ENCODE measurements at regions not wholly inside any gene's neighbourhood (a gene's known extent, or its start where the extent isn't known, plus 50 kb on each side); places are given as distances from the start of the nearest gene placed in this dataset.
"Not testable (repeated sequence)": the region's sequence is repeated elsewhere in the genome, so short reads cannot be mapped to it uniquely, and the experiment has no call there.

- no peak for DNase-seq
Observed at GRCh38 chr3:110246796-110247376, 824.7 kb upstream of the NECTIN3 start.

DNA sequence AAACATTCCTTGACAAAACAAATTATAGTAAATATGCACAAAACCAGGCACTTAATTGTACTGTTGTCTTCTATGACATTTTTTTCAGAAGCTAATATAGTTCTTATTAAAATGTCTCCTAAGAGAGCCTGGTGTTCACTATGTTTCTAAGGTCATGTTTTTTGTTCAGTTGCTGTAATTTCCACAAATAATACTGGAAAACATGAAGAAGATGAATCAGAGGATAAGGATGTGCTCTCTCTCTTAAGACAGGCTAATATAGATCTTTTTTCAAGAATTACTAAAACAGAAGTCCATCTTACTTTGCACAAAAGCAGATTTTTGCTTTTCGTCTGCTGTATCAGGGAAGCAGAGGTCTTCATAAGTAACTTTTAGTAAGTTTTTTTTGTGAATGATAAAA lies 823.0 kb upstream of the NECTIN3 start:
- no peak for DNase-seq

- no peak for DNase-seq
Observed at GRCh38 chr3:110253794-110254193, 817.8 kb upstream of the NECTIN3 start.

DNA sequence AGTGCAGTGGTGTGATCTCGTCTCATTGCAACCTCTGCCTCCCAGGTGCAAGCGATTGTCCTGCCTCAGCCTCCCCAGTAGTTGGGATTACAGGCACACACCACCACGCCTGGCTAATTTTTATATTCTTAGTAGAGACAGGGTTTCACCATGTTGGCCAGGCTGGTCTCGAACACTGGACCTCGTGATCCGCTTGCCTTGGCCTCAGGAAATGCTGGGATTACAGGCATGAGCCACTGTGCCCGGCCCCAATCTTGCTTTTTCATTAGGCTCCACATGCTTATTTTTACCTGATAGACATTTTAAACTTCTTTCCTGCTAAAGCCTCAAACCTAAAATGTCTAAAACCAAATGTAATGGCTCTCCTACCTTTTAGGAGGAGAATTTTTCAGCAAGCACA lies 817.0 kb upstream of the NECTIN3 start:
- no peak for DNase-seq

GRCh38 chr3:110261141-110261540 lies 810.5 kb upstream of the NECTIN3 start:
- no peak for DNase-seq

DNA sequence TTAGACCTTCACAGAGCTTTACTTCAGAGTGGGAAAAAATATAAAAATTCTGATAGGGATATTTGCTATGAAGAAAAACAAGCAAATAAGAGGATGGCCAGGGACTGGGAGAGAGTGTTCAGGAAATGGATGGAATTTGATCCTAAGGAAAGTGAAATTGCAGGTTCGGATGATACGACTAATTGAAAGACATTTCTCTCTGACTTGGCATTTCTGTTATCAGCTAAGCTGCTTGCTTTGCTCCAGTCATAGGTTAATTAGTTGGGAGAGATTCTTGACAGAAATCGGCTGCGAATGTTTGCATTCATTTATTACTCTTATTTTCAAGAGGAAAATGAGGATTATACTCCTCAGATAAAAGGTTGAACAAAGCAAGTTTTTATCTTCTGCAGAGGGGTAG lies 808.7 kb upstream of the NECTIN3 start:
- DNase-seq = no peak

DNA sequence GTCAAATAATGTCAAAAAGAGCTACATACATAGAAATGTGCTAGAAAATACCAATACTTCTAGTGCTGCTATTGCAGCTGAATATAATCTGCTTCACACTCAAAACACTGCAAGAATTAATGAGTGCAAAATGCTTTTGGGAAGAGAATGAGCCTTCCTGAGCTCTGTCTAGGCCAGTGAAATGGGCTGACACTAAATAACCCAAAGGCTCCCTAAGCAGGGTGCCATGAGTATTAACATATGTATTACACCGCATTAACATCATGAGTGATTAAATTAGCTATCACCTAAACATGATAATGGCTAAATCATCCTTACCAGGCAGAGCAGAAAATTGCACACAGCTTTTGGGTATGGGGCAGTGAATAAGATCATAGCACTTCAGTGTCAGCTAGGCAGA lies 806.3 kb upstream of the NECTIN3 start:
- DNase-seq = no peak

GRCh38 chr3:110267304-110267845 lies 804.2 kb upstream of the NECTIN3 start:
- no peak for DNase-seq

GRCh38 chr3:110272525-110272924 lies 799.1 kb upstream of the NECTIN3 start:
- no peak for DNase-seq

GRCh38 chr3:110291886-110292501 lies 779.6 kb upstream of the NECTIN3 start:
- no peak for DNase-seq

- DNase-seq = no peak
Observed at GRCh38 chr3:110293660-110294059, 778.0 kb upstream of the NECTIN3 start.

DNA sequence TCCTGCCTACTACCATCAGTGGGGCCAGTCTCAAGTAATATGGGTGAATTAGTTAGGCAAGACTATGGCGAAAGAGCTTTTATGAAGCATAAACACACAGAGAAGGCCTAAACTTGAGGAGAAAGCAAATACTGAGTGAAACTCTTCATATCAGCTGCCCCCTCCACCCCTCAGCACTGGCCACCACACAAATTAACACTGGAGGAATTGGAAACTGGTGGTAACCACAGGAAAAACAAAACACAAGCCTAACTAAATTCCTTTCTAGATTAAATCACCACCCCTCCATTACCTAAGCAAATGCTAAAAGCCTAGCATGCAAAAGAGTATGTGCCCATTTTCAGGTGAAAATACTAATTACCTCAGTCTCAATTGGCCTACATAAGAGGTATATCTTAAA lies 774.7 kb upstream of the NECTIN3 start:
- no peak for DNase-seq

DNA sequence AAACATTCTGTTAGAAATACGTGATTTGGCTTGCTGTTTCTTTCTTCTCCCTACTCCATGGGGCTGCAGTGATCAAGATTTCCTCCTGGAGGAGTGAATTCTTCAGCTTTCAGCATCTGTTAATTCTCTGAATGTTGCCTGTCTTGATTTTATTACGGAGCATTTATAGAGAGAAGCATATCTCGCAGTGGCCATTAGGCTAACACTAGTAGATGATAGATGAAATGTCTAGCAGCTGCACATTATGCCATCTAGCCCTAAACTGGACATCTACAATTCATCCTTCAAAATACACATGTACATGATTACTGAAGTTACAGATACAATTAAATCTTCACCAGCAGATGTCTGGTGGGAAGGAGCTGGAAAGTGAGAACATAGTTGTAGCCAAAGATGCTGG lies 769.8 kb upstream of the NECTIN3 start:
- no peak for DNase-seq

GRCh38 chr3:110307065-110307809 lies 764.4 kb upstream of the NECTIN3 start:
- DNase-seq = no peak

- DNase-seq = no peak
Observed at GRCh38 chr3:110311541-110311940, 760.1 kb upstream of the NECTIN3 start.

GRCh38 chr3:110314512-110315114 lies 757.0 kb upstream of the NECTIN3 start:
- peak; percentile 56 for DNase-seq

DNA sequence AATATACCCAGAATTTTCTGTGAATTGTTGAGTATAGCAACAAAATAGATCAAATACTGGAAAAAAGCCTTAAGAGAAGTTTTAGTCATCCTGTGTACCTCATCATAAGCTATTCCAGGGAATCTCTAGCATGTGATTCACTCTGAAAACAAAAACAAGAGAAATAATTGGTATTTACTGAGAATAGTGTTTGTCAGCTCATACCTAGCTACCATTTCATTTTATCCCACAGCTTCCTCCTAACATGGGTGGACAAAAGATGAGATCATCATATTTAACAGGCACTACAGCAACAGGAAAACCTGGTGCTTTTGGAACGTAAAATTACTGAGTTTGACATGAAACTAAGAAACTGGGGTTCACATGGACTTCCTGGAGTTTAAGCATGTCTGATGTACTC lies 753.5 kb upstream of the NECTIN3 start:
- no peak for DNase-seq

DNA sequence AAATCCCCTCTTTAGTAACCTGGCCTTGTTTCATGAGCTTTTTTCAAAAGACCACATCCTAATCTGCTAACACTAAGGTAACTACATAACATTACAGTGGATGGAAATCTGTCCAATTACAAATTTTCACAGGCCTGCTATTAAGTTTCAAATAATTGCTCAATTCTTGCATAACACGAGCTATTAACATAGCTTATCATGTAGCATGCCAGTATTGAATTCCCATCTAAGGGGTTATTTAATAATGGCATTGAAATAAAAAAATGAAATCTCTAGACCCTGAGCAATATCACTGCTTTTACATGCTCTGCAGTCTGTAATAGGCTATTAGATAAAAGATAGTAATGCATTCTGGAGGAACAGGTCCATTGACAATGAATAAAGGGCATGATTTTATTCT lies 748.3 kb upstream of the NECTIN3 start:
- no peak for DNase-seq

DNA sequence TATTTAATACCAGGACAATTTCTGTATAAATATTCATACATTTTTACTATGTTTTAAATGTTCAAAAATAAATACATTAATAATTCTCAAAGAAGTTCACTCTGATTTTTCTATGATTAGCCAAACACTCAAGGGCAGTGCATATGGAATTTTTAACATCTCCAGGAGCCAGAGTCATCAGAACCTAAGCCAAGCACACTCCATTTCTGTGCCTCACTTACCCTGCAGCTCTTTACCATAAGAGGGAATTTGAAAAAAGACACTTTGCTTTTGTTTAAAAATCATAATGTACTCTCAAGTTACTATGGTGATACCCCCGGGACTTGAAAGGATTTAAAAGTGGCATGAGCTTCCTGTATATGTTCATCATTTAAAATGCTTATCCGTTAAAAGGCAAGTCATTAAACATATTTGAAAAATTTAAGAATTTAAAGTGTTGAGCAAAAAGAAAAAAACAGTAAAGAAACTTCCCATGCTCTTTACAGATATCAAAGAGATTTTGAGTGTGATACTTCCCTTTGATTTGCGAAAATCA lies 747.4 kb upstream of the NECTIN3 start:
- DNase-seq = no peak

DNA sequence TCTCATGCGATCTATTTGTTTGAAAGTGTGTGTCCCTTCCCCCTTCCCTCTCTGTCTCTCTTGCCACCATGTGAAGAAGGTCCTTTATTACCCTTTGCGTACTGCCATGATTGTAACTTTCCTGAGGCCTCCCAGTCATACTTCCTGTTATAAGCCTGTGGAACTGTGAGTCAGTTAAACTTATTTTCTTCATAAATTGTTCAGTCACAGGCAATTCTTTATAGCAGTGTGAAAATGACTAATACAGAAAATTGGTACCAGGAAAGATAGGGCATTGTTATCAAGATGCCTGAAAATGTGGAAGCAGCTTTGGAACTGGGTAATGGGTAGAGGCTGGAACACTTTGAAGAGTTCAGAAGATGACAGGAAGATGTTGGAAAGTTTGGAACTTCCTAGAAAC lies 743.7 kb upstream of the NECTIN3 start:
- no peak for DNase-seq

- not testable (repeated sequence) for DNase-seq
Observed at GRCh38 chr3:110331562-110331961, 740.1 kb upstream of the NECTIN3 start.

- DNase-seq = no peak
Observed at GRCh38 chr3:110332629-110333028, 739.0 kb upstream of the NECTIN3 start.

DNA sequence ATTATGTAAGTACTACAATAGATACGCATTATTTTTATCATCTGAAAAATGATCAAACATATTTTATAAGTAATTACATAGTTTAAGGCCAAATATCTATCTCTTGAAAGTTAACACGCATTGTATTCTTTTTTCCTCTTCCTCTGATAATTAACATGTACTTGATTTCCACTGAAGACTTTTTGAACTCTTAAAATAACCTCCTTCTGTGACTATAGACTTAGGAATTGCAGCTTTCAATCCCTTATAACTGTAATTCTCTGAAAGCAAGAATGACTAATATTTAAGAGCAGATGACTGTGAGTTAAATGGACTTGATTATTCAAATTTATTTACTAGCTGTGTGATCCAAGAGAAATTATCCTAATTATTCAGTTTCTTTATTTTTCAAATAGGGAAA lies 730.6 kb upstream of the NECTIN3 start:
- no peak for DNase-seq

- no peak for DNase-seq
Observed at GRCh38 chr3:110343376-110343775, 728.2 kb upstream of the NECTIN3 start.
